HepG2 (cell line): ENCODE measurements at regions not wholly inside any gene's neighbourhood (a gene's known extent, or its start where the extent isn't known, plus 50 kb on each side); places are given as distances from the start of the nearest gene placed in this dataset.
A peak's percentile ranks its signal among the peaks of the same experiment; 100 is the strongest.

Experiments
- ATAC-seq: fragments of 200-7000 bp; cut with Tn5 transposase; 3 replicates; pipeline ENCODE4 v1.9.1; 2020; ENCODE audit warnings: mild to moderate bottlenecking, moderate library complexity
- BruUV-seq: library from RNA; stranded (reverse); fragments of 400-500 nt; replicated peaks from 2 replicates; lab custom pipeline; 2021; lab: Mats Ljungman, UMichigan
- CTCF ChIA-PET: fragments of 300-600 bp; formaldehyde crosslinking; extraction: SDS; loops from one replicate; lab custom pipeline; 2021; ENCODE audit warnings: low total read pairs, inconsistent platforms, low intra/inter-chr PET ratio; lab: Yijun Ruan, JAX
- POLR2A ChIA-PET: fragments of 350-600 bp; sonication (Branson Sonifier 250); formaldehyde crosslinking; loops from one replicate; lab custom pipeline; 2020; ENCODE audit warnings: antibody characterized with exemption, inconsistent platforms; lab: Yijun Ruan, JAX
- DNase-seq: peaks from one replicate; pipeline ENCODE4 v3.0.0-alpha.2; 2015; ENCODE audit warnings: low spot score
- FAIRE-seq: peaks from 3 replicates; lab custom pipeline; 2011; peaks lifted over from hg19 to GRCh38; lab: Jason Lieb, UNC
- H2AFZ ChIP-seq: one replicate; pipeline ENCODE4 v1.6.1; 2011; ENCODE audit warnings: low read length, inconsistent platforms
- H3K27ac ChIP-seq: fragments of 300-600 bp; 3 replicates; pipeline ENCODE4 v1.8.0; 2011; ENCODE audit warnings: mixed run types, mild to moderate bottlenecking, mixed read lengths, low read length, inconsistent platforms; ENCODE audit not compliant: insufficient read depth; ENCODE audit errors: extremely low read length
- H3K27me3 ChIP-seq, 2 experiments: fragments of 200-600 bp in 1 of 2; 2 replicates in 1 of 2; 3 replicates in 1 of 2; pipeline versions ENCODE4 v1.6.0 to v1.8.0; 2011; ENCODE audit warnings: low read length in 2 of 2, mild to moderate bottlenecking in 2 of 2, moderate library complexity in 2 of 2, inconsistent platforms in 1 of 2; ENCODE audit not compliant: insufficient read depth in 2 of 2, control insufficient read depth in 1 of 2
- H3K36me3 ChIP-seq, 2 experiments: fragments of 200-600 bp in 1 of 2; replicated peaks in 1 of 2; 2 replicates in 1 of 2; 3 replicates in 1 of 2; pipeline versions ENCODE4 v1.5.1 to v1.8.0; 2011; ENCODE audit warnings: low read length in 2 of 2, inconsistent platforms in 1 of 2; ENCODE audit not compliant: insufficient read depth in 2 of 2, control insufficient read depth in 1 of 2
- H3K4me1 ChIP-seq: 2 replicates; pipeline ENCODE4 v1.5.1; 2012; ENCODE audit warnings: low read length, inconsistent platforms; ENCODE audit not compliant: insufficient read depth
- H3K4me2 ChIP-seq: 2 replicates; pipeline ENCODE4 v1.6.0; 2011; ENCODE audit warnings: low read depth, low read length, inconsistent platforms
- H3K4me3 ChIP-seq, 3 experiments: fragments of 200-600 bp in 1 of 3; sonication (generic), shearing (Covaris generic) in 1 of 3; replicated peaks in 1 of 3; 2 replicates each; pipeline ENCODE4 v1.5.1; 2011 to 2016; ENCODE audit warnings: low read length in 3 of 3, inconsistent platforms in 2 of 3, low read depth in 2 of 3, mild to moderate bottlenecking in 2 of 3, control low read depth in 1 of 3, mixed read lengths in 1 of 3; ENCODE audit not compliant: insufficient read depth in 1 of 3
- H3K79me2 ChIP-seq: one replicate; pipeline ENCODE4 v1.6.1; 2011; ENCODE audit warnings: low read length, inconsistent platforms; ENCODE audit not compliant: insufficient read depth
- H3K9ac ChIP-seq: 2 replicates; pipeline ENCODE4 v1.6.0; 2011; ENCODE audit warnings: mild to moderate bottlenecking, low read depth, low read length, inconsistent platforms; ENCODE audit not compliant: insufficient read depth
- H3K9me3 ChIP-seq: 2 replicates; pipeline ENCODE4 v1.5.1; 2012; ENCODE audit warnings: mild to moderate bottlenecking, low read length
- H4K20me1 ChIP-seq: 2 replicates; pipeline ENCODE4 v1.6.0; 2011; ENCODE audit warnings: inconsistent platforms, mild to moderate bottlenecking, low read length, moderate library complexity; ENCODE audit not compliant: insufficient read depth
- GATAD1 ChIP-seq: IDR thresholded peaks from 2 replicates; pipeline ENCODE4 v1.6.1; 2016; ENCODE audit warnings: missing genetic modification reagents, missing compliant biosample characterization
- KAT8 ChIP-seq: IDR thresholded peaks from 2 replicates; pipeline ENCODE4 v1.6.1; 2016; ENCODE audit warnings: missing genetic modification reagents, missing compliant biosample characterization
- KLF9 ChIP-seq: IDR thresholded peaks from 2 replicates; pipeline ENCODE4 v1.6.1; 2016; ENCODE audit warnings: low read depth
- KMT2A ChIP-seq: sonication (generic); formaldehyde crosslinking; IDR thresholded peaks from 2 replicates; pipeline ENCODE4 v1.4.0; 2020; ENCODE audit warnings: missing genetic modification reagents
- MED1 ChIP-seq: sonication (generic); formaldehyde crosslinking; IDR thresholded peaks from 2 replicates; pipeline ENCODE4 v1.4.0; 2020; ENCODE audit warnings: missing genetic modification reagents
- NR2C2 ChIP-seq: sonication (generic); formaldehyde crosslinking; IDR thresholded peaks from 2 replicates; pipeline ENCODE4 v1.4.0; 2020; ENCODE audit warnings: missing genetic modification reagents, mild to moderate bottlenecking, moderate library complexity, borderline replicate concordance
- PHF5A ChIP-seq: IDR thresholded peaks from one replicate; pipeline ENCODE4 v1.6.1; 2018; ENCODE audit warnings: low read depth, missing genetic modification reagents; ENCODE audit not compliant: unreplicated experiment
- ZBTB20 ChIP-seq: sonication (generic); formaldehyde crosslinking; IDR thresholded peaks from 2 replicates; pipeline ENCODE4 v1.8.1; 2023; ENCODE audit warnings: missing genetic modification reagents, low read depth, mild to moderate bottlenecking, borderline replicate concordance
- ZNF180 ChIP-seq: sonication (generic); formaldehyde crosslinking; IDR thresholded peaks from 2 replicates; pipeline ENCODE4 v1.4.0; 2020; ENCODE audit warnings: low read depth, missing genetic modification reagents, borderline replicate concordance
- WGBS: methylation state at CpG from one replicate; pipeline ENCODE4 v1.1.6; 2017; ENCODE audit warnings: low lambda C conversion rate; 5-methylcytosine and 5-hydroxymethylcytosine counted together
- in situ Hi-C: cut with HindIII; loops from 2 replicates; pipeline ENCODE4 v1.10.0; 2017; ENCODE audit warnings: low pct_unique_long_range_greater_than_20kb; ENCODE audit not compliant: extremely low pct_ligation_motif_present
- intact Hi-C: fragments of 100-400 bp; cut with micrococcal nuclease; formaldehyde crosslinking; loops from one replicate; pipeline ENCODE4 v1.10.0; 2022; ENCODE audit not compliant: unreplicated experiment
- TF ChIP-seq, protein P1 (sequence below): sonication (generic); formaldehyde crosslinking; IDR thresholded peaks from 2 replicates; pipeline ENCODE4 v1.4.0; 2020; ENCODE audit warnings: missing genetic modification reagents
- TF ChIP-seq, protein P2 (sequence below): sonication (generic); formaldehyde crosslinking; IDR thresholded peaks from 2 replicates; pipeline ENCODE4 v1.5.1; 2020; ENCODE audit warnings: missing genetic modification reagents, mild to moderate bottlenecking, borderline replicate concordance
- TF ChIP-seq, protein P3 (sequence below), 2 experiments: sonication (generic) in 1 of 2; formaldehyde crosslinking in 1 of 2; IDR thresholded peaks; 2 replicates each; pipeline versions ENCODE4 v1.6.1 to v1.9.0; 2014 to 2022; ENCODE audit warnings: antibody characterized with exemption in 1 of 2, borderline replicate concordance in 1 of 2, inconsistent platforms in 1 of 2, low read depth in 1 of 2, missing genetic modification reagents in 1 of 2

DNA sequence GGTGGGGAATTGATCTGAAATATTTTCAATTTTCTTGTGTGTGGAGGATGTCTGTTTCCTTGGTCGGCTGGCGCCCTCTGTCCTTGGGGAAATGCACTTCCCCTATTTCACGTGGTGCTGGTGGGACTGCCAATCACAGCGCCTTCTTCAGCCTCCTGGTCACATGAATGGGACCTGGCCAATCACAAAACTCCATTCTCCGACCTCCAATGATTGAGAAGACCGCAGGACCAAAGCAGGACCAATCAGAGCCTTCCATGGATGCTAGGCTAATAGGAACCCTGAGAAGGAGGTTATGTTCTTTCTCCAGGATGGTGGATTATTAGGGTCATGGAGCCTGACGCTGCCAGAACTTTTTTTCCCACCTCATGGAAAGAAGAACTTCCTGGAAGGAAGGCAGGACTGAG is 188.7 kb downstream of the TTC8 start:
- Histone ChIP-seq H3K9ac (peak overlapping the region; percentile 42; the same call in 1 of the 2 replicates), H3K27ac (no peak overlapping the region), H4K20me1 (no peaks in the 10 kb centered on the region), H3K4me1 (peaks cover 31% of the 10 kb centered on the region), H3K27me3 (no peaks in the 10 kb centered on the region), H3K4me3 (peak overlapping the region; percentile 44 to 54 (median 47); a peak in 5 of 6 replicates), H3K9me3 (no peaks in the 10 kb centered on the region), H3K4me2 (peak overlapping the region; percentile 80), H3K36me3 (no peaks in the 10 kb centered on the region), H3K79me2 (no peaks in the 10 kb centered on the region), H2AFZ (peak overlapping the region; percentile 84)
- CTCF ChIA-PET, result interaction anchor here (3.1 kb wide), 1 partner anchor 346 kb away, joined by 11 read pairs; no protein-coding TSS in a partner anchor
- DNase-seq (peak; percentile 90), ATAC-seq (peak; percentile 97), FAIRE-seq (peak; percentile 94)
- 0% methylated on average over 7 of the region's 7 CpGs for WGBS
- POLR2A ChIA-PET, result interaction anchor here (1.0 to 1.8 kb wide), 2 partner anchors 28 to 189 kb away, joined by 4 to 6 read pairs; partner anchors contain the start of gene TTC8
- intact Hi-C loops (no loop called here), in situ Hi-C loops (loop anchor here (10.0 to 25.0 kb wide), 2 partner anchors 348 to 526 kb away; no protein-coding TSS in a partner anchor)
- BruUV-seq, result no TSS peak
- TF ChIP-seq, protein P1, sequence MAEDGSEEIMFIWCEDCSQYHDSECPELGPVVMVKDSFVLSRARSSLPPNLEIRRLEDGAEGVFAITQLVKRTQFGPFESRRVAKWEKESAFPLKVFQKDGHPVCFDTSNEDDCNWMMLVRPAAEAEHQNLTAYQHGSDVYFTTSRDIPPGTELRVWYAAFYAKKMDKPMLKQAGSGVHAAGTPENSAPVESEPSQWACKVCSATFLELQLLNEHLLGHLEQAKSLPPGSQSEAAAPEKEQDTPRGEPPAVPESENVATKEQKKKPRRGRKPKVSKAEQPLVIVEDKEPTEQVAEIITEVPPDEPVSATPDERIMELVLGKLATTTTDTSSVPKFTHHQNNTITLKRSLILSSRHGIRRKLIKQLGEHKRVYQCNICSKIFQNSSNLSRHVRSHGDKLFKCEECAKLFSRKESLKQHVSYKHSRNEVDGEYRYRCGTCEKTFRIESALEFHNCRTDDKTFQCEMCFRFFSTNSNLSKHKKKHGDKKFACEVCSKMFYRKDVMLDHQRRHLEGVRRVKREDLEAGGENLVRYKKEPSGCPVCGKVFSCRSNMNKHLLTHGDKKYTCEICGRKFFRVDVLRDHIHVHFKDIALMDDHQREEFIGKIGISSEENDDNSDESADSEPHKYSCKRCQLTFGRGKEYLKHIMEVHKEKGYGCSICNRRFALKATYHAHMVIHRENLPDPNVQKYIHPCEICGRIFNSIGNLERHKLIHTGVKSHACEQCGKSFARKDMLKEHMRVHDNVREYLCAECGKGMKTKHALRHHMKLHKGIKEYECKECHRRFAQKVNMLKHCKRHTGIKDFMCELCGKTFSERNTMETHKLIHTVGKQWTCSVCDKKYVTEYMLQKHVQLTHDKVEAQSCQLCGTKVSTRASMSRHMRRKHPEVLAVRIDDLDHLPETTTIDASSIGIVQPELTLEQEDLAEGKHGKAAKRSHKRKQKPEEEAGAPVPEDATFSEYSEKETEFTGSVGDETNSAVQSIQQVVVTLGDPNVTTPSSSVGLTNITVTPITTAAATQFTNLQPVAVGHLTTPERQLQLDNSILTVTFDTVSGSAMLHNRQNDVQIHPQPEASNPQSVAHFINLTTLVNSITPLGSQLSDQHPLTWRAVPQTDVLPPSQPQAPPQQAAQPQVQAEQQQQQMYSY (CRISPR knock-in tag), result no peak
- TF ChIP-seq KMT2A (CRISPR knock-in tag) (0 out of 2 replicates have a peak, but pooled peaks have one; percentile 25), KLF9 (CRISPR knock-in tag) (no peak), MED1 (CRISPR knock-in tag) (0 out of 2 replicates have a peak, but pooled peaks have one; percentile 23), PHF5A (no peak), KAT8 (CRISPR knock-in tag) (peak; percentile 74), GATAD1 (peak; percentile 86), ZBTB20 (no peak), NR2C2 (peak; percentile 34; the same call in 1 of the 2 replicates), ZNF180 (CRISPR knock-in tag) (no peak)
- TF ChIP-seq, protein P2, sequence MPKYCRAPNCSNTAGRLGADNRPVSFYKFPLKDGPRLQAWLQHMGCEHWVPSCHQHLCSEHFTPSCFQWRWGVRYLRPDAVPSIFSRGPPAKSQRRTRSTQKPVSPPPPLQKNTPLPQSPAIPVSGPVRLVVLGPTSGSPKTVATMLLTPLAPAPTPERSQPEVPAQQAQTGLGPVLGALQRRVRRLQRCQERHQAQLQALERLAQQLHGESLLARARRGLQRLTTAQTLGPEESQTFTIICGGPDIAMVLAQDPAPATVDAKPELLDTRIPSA (CRISPR knock-in tag), result no peak
- TF ChIP-seq, protein P3, sequence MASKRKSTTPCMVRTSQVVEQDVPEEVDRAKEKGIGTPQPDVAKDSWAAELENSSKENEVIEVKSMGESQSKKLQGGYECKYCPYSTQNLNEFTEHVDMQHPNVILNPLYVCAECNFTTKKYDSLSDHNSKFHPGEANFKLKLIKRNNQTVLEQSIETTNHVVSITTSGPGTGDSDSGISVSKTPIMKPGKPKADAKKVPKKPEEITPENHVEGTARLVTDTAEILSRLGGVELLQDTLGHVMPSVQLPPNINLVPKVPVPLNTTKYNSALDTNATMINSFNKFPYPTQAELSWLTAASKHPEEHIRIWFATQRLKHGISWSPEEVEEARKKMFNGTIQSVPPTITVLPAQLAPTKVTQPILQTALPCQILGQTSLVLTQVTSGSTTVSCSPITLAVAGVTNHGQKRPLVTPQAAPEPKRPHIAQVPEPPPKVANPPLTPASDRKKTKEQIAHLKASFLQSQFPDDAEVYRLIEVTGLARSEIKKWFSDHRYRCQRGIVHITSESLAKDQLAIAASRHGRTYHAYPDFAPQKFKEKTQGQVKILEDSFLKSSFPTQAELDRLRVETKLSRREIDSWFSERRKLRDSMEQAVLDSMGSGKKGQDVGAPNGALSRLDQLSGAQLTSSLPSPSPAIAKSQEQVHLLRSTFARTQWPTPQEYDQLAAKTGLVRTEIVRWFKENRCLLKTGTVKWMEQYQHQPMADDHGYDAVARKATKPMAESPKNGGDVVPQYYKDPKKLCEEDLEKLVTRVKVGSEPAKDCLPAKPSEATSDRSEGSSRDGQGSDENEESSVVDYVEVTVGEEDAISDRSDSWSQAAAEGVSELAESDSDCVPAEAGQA (IDR thresholded peaks at IDR 0.05; ENCODE audit: low read depth), result no peak
- TF ChIP-seq, protein P3 (CRISPR knock-in tag; IDR thresholded peaks at IDR 0.05; ENCODE audit: borderline replicate concordance), result no peak
